Breast epithelium (tissue), 4 donors: ENCODE measurements at regions not wholly inside any gene's neighbourhood (a gene's known extent, or its start where the extent isn't known, plus 50 kb on each side); places are given as distances from the start of the nearest gene placed in this dataset.

ENCODE experiments used
- DNase-seq, 2 donors: peaks; one replicate each; pipeline ENCODE4 v3.0.0-alpha.2; 2019; ENCODE audit warnings: low spot score in 2 of 2
- H3K27ac ChIP-seq, 2 donors: fragments of 200-600 bp; sonication (generic) in 1 of 2; one replicate each; pipeline ENCODE4 v1.5.1; 2016 to 2019; ENCODE audit warnings: mild to moderate bottlenecking in 1 of 2
- H3K27me3 ChIP-seq, 2 donors: fragments of 200-600 bp; sonication (generic) in 1 of 2; one replicate each; pipeline versions ENCODE4 v1.5.1 to v1.6.0; 2017 to 2019; ENCODE audit warnings: control low read depth in 1 of 2, mild to moderate bottlenecking in 1 of 2
- H3K36me3 ChIP-seq: fragments of 200-600 bp; one replicate; pipeline ENCODE4 v1.5.1; 2019
- H3K4me1 ChIP-seq, 2 donors: fragments of 200-600 bp; sonication (generic); one replicate each; pipeline ENCODE4 v1.5.1; 2016 to 2019; ENCODE audit warnings: control low read depth in 1 of 2
- H3K4me3 ChIP-seq, 3 donors: fragments of 200-600 bp; sonication (generic); 1 replicate in 2 of 3; 2 replicates in 1 of 3; pipeline ENCODE4 v1.5.1; 2016 to 2019; ENCODE audit warnings: mild to moderate bottlenecking in 3 of 3, moderate library complexity in 2 of 3
- H3K9me3 ChIP-seq, 2 donors: fragments of 200-600 bp; sonication (generic) in 1 of 2; one replicate each; pipeline ENCODE4 v1.5.1; 2016 to 2019; ENCODE audit warnings: control low read depth in 1 of 2
- CTCF ChIP-seq, 3 donors: fragments of 450-650 bp; IDR thresholded peaks; one replicate each; pipeline ENCODE4 v1.5.1; 2016 to 2017; ENCODE audit warnings: antibody characterized with exemption in 3 of 3, mild to moderate bottlenecking in 3 of 3, moderate library complexity in 3 of 3
- POLR2A ChIP-seq: fragments of 450-650 bp; IDR thresholded peaks from one replicate; pipeline ENCODE4 v1.6.1; 2016; ENCODE audit warnings: antibody characterized with exemption, mild to moderate bottlenecking, moderate library complexity
- POLR2AphosphoS5 ChIP-seq, 3 donors: sonication (generic); formaldehyde crosslinking; IDR thresholded peaks; one replicate each; pipeline ENCODE4 v1.6.1; 2017; ENCODE audit warnings: antibody characterized with exemption in 3 of 3
- intact Hi-C: fragments of 100-400 bp; cut with DNase I; formaldehyde crosslinking; loops from one replicate; pipeline ENCODE4 v1.15.1; 2023; ENCODE audit warnings: low total_unique reads

- H3K27me3 ChIP-seq: no peaks in the 10 kb centered on the region
- no peak overlapping the region for H3K4me3 ChIP-seq
- no peaks in the 10 kb centered on the region for H3K9me3 ChIP-seq
- no peak overlapping the region for H3K27ac ChIP-seq
- intact Hi-C loops: no loop called here
- TF ChIP-seq CTCF (IDR thresholded peaks at IDR 0.05) (no peak), POLR2A (no peak), POLR2AphosphoS5 (IDR thresholded peaks at IDR 0.05) (no peak)
- DNase-seq: no peak
- no peaks in the 10 kb centered on the region for H3K4me1 ChIP-seq
- H3K36me3 ChIP-seq: no peaks in the 10 kb centered on the region
These were observed 405.2 kb downstream of the PPARGC1A start for GRCh38 chr4:23484689-23485088.

GRCh38 chr4:23483320-23483960, 406.4 kb downstream of the PPARGC1A start:
- Histone ChIP-seq H3K9me3 (no peaks in the 10 kb centered on the region), H3K27ac (no peak overlapping the region), H3K36me3 (no peaks in the 10 kb centered on the region), H3K4me3 (no peak overlapping the region), H3K27me3 (no peaks in the 10 kb centered on the region), H3K4me1 (no peaks in the 10 kb centered on the region)
- no peak for DNase-seq
- TF ChIP-seq POLR2AphosphoS5 (IDR thresholded peaks at IDR 0.05) (no peak), CTCF (IDR thresholded peaks at IDR 0.05) (no peak), POLR2A (no peak)
- intact Hi-C loops: no loop called here

- no peaks in the 10 kb centered on the region for H3K27me3 ChIP-seq
- no peaks in the 10 kb centered on the region for H3K9me3 ChIP-seq
- intact Hi-C loops: no loop called here
- no peak overlapping the region for H3K4me3 ChIP-seq
- DNase-seq: no peak
- no peak overlapping the region for H3K27ac ChIP-seq
- no peaks in the 10 kb centered on the region for H3K36me3 ChIP-seq
- TF ChIP-seq POLR2AphosphoS5 (IDR thresholded peaks at IDR 0.05) (no peak), CTCF (IDR thresholded peaks at IDR 0.05) (no peak), POLR2A (no peak)
- H3K4me1 ChIP-seq: no peaks in the 10 kb centered on the region
These were observed 408.3 kb downstream of the PPARGC1A start for GRCh38 chr4:23481566-23481965.

GRCh38 chr4:23477905-23478304, 411.9 kb downstream of the PPARGC1A start:
- no peak overlapping the region for H3K27ac ChIP-seq
- no peak overlapping the region for H3K4me3 ChIP-seq
- intact Hi-C loops: no loop called here
- no peaks in the 10 kb centered on the region for H3K36me3 ChIP-seq
- H3K4me1 ChIP-seq: no peaks in the 10 kb centered on the region
- no peaks in the 10 kb centered on the region for H3K27me3 ChIP-seq
- no peak for DNase-seq
- no peaks in the 10 kb centered on the region for H3K9me3 ChIP-seq
- TF ChIP-seq POLR2A (no peak), CTCF (IDR thresholded peaks at IDR 0.05) (no peak), POLR2AphosphoS5 (IDR thresholded peaks at IDR 0.05) (no peak)

- intact Hi-C loops: no loop called here
- DNase-seq: no peak
- no peaks in the 10 kb centered on the region for H3K4me1 ChIP-seq
- no peaks in the 10 kb centered on the region for H3K27me3 ChIP-seq
- no peaks in the 10 kb centered on the region for H3K36me3 ChIP-seq
- H3K9me3 ChIP-seq: peaks cover 0 to 4% of the 10 kb centered on the region in 2 donors
- no peak overlapping the region for H3K27ac ChIP-seq
- no peak for TF ChIP-seq CTCF (IDR thresholded peaks at IDR 0.05)
- no peak for TF ChIP-seq POLR2AphosphoS5 (IDR thresholded peaks at IDR 0.05)
- TF ChIP-seq POLR2A: no peak
- no peak overlapping the region for H3K4me3 ChIP-seq
These were observed 413.2 kb downstream of the PPARGC1A start for GRCh38 chr4:23476515-23477090.
